AML-193 (cell line): ENCODE measurements at regions not wholly inside any gene's neighbourhood (a gene's known extent, or its start where the extent isn't known, plus 50 kb on each side); places are given as distances from the start of the nearest gene placed in this dataset.
"Not testable (repeated sequence)": the region's sequence is repeated elsewhere in the genome, so short reads cannot be mapped to it uniquely, and the experiment has no call there.

Experiments
- DNase-seq, 2 experiments: peaks; one replicate each; lab custom pipeline; 2025; lab: John Stamatoyannopoulos, UW

- DNase-seq = not testable (repeated sequence)
Measured at GRCh38 chr12:116327992-116328391, 50.5 kb upstream of the MED13L start.

DNA sequence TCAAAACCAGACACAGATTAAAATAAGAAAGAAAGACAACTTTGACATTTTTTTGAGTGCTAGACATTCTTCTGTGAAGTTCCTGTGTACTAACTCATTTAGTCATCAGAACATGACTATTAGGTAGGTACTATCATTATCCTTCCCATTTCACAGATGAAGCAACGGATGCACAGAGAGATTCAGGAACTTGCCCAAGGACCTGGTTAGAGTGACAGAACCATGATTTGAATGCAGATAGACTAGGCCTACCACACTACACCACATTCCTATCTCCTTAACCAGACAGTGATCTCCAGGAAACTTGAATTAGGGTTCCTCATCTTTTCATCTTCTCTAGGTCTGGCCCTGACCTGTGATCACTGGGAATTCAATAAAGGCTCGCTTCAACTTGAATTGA, 54.4 kb upstream of the MED13L start:
- no peak for DNase-seq

DNA sequence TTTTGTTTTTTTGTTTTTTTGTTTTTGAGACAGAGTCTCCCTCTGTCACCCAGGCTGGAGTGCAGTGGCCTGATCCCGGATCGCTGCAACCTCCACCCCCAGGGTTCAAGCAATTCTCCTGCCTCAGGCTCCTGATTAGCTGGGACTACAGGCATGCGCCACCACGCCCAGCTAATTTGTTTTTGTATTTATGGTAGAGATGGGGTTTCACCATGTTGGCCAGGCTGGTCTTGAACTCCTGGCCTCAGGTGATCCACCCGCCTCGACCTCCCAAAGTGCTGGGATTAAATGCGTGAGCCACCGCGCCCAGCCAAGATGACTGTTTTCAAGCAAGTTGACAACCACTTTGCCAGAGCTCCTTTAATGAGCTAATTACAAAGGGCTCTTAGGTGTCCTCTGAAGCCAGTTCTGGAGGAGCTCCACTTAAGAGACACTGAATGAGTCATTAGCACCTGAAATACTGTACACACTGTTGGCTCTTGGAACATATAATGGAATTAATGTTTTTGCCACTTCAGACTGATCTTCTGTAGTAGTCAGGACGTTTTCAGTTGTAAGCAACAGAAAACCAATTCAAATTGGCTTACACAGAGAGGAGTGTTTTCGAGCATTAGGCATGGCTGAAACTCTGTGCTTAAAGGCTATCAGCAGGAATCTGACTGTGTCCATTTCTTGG, 55.4 kb upstream of the MED13L start:
- no peak for DNase-seq

DNA sequence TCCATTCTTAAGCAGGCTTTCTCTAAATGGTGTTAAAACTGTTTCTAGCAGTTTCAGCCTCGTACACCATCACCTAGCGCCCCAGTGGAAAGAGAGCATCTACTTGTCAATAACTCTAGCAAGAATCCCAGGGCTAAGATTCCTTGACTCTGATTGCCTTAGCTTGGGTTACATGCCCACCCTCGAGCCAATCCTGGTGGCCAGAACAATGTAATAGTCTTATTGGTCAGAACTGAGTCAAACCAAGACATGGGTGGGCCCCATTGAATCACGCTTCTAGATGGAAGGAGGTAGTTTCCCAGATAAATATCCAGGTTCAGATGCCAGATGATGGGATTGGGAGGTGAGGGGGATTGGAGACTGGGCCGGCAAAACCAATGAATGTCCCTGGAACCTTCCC, 55.9 kb upstream of the MED13L start:
- DNase-seq = no peak

DNA sequence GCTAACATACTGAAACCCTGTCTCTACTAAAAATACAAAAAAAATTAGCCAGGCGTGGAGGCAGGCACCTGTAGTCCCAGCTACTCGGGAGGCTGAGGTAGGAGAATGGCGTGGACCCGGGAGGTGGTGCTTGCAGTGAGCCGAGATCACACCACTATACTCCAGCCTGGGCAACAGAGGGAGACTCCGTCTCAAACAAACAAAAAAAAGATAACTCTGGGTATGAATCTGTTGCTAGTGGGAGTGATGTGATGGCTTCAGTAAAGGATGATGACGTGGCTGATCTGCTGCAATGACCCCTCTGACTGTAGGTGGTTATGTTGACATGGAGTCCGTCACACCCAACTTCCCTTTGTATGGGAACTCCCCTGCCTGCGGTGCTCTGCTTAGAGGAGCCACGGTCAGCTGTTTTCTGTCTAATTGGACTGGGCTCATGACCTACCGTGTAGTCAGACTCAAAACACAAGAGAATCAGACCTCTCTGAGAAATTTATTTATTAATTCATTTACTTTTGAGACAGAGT, 59.1 kb upstream of the MED13L start:
- DNase-seq = no peak

DNA sequence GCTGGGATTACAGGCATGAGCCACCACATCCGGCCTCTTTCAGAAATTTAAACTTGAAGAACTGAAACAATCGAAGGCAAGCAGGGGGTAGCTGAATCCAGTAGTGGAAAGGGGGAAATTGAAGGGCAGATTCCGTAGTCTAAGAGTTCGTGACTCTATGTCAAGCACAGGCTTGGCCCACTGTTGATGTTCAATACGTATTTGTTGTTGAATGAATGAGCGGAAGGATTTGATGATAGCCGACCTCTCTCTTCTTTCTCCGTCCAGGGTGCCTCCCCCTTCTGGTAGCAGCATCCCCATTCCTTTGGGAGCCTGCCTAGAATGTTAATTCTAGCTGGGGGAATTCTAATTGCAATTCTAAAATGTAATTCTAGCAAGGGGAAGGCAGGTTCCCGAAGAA, 59.8 kb upstream of the MED13L start:
- DNase-seq = no peak

DNA sequence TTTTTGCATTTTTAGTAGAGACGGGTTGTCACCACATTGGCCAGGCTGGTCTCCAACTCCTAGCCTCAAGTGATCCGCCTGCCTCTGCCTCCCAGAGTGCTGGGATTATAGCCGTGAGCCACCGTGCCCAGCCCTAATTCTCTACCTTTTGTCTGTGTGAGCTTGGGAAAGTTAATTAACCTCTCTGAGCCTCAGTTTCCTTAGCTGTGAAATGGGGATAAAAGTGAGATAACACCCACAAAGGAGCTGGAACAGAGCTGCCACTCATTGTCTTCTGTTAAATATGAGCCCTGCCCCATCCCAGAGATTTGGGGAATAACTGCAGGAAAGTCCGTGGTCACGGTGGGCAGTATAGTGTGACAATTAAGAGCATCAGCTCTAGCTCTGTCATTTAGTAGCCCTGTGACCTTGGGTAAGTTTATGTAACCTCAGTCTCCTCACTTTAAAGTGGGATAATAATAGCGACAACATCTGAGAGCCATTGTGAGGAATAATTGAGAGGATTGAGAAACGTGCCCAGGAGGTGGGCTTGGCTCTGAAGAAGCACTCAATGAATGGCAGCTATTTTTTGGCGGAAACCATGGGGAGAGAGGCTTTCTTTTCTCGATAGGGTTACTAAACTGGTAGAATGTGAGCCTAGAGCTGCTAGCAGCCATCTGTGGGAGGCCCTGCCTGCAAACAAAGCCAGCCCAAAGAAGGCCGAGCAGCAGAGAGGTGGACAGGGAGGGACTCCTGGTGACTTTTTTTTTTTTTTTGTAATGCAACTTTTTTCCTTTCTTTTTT, 60.8 kb upstream of the MED13L start:
- no peak for DNase-seq

DNA sequence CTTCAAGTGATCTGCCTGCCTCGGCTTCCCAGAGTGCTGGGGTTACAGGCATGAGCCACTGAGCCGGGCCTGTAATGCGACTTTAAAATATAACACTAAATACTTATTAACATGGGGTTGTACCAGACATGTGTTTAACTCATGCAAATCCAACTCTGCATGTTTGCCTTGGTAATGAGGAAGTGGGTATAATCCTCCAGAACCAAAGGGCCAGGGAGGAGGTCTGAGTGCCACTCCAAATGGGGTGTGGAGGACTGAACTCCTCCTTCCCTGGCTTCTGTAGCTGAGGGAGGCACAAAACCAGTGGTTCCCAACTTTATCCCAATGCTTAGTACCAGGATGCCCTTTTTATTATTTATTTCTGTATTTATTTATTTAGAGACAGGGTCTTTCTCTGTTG, 61.6 kb upstream of the MED13L start:
- DNase-seq = no peak

DNA sequence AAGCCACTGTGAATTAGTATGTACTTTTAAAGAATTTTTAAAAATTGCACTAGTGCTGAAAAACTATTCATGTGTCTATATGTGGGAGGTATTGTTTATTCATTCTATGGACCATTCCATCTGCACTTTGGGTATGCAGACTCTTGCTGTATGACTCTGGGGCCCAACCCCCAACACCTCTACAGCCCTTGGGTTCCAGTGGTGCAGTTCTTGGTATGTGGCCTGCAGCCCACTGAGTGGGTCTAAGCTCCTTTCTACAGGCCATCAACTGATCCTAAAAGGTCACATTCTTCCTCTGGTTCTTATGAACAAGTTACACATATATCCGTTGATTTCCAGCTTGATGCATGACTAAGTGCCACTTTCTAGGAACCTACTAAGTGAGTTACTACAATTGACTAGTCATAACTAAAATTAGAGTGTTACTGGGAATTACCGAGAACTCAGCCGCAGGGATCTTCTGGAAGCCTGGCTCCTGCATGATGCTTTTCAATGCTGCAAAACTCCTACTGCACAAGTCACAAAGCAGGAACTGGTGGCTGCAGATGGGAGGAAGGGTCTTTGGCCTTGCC, 62.4 kb upstream of the MED13L start:
- DNase-seq = no peak

DNA sequence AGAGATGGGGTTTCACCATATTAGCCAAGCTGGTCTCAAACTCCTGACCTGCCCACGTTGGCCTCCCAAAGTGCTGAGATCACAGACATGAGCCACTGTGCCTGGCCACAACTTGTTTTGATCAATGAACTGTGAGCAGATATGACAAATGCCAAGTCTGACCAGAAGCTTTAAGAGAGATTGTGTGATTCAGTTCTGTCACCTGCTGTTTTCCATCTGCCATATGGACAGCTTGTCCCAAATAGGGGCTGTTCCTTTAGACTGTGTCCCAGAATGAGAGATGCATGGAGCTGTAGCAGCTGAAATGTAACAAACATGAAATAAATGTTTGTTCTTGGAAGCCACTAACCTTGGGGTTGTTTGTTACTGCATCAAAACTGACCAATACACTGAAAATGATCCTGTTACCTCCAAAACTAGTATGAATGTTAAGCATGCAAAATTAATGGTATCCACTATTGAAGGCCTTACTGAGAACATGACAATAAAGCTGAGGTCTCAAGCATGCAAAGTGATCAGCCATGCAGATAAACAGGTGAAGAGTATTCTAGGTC, 65.9 kb upstream of the MED13L start:
- no peak for DNase-seq

DNA sequence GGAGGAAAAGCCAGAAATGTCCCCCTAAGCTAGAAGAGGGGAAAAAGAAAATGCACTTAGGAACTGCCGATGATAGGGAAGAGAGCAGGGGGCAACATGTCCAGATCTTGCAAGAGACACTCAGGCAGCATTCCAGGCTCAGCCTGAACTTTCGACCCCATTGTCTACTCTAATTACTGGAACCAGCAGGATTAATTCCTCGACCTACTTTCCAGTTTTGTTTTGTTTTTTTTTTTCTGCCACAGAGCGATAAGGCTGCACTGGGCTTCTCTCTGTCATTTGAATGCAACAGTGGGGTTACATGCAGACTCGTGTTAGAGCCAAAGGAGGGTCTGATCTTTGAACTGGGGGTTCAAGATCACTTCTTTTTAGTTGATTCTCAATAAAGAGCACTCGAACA, 68.7 kb upstream of the MED13L start:
- no peak for DNase-seq

DNA sequence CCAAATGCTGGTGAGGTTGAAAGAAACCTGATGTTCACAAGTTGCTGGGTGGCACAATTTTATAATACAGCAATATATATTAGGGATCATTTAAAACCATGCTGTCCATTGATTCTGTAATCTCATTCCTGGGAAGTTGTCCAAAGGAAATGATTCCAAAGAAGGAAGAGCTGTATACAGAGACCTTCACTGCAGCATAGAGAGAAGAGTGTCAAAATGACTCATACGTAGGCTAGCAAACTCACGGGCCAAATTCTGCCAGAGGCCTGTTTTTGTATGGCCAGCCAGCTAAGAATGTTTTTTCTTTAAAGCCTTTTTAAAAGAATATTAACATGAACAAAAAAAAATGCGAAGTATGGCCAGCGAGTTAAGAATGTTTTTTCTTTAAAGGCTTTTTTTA, 69.2 kb upstream of the MED13L start:
- DNase-seq = no peak

- no peak for DNase-seq
Measured at GRCh38 chr12:116347265-116347664, 69.8 kb upstream of the MED13L start.

DNA sequence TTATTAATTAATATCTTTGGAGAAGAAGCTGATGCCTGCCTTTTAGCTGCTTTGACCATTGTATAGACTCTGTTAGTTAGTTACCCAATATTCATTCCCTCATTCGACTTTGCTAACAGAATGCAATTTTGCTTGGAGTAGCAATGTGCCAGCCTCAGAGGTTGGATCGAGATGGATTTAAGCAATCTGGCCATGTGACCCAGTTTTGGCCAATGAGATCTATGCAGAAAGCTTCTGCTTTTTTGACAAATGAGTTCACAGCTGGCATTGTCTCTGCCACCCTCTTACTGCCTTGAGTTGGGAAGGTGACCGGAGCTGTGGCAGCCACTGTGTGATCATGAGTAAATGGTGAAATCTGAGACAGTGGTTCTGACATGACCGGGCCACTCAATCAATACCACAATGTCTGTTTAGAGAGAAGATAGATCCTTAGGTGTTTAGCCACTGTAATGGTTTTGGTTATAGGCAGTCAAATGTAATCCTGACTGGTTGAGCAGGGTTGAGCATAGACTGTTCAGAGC, 74.9 kb upstream of the MED13L start:
- no peak for DNase-seq

- DNase-seq = no peak
Measured at GRCh38 chr12:116353958-116354357, 76.5 kb upstream of the MED13L start.

DNA sequence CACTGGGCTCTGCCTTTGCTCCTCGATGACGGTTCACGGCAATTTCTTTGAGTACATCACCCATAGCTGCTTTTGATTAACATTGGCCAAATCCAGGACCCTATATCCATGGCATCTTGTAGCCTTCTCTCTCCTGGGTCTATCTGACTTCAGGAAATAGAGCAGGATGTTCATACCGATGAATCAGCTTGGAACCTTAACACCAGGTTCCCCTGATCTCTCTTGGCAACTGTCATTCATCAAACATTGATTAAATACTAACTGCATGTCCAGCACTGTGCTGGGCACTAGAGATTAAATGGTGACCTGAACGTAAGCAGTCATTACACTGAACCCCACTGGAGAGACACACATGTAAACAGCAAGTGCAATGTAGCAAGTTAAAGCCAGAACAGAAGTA, 77.0 kb upstream of the MED13L start:
- DNase-seq = no peak

- no peak for DNase-seq
Measured at GRCh38 chr12:116354950-116355783, 77.7 kb upstream of the MED13L start.

GRCh38 chr12:116358536-116358892, 81.0 kb upstream of the MED13L start:
- DNase-seq = no peak

DNA sequence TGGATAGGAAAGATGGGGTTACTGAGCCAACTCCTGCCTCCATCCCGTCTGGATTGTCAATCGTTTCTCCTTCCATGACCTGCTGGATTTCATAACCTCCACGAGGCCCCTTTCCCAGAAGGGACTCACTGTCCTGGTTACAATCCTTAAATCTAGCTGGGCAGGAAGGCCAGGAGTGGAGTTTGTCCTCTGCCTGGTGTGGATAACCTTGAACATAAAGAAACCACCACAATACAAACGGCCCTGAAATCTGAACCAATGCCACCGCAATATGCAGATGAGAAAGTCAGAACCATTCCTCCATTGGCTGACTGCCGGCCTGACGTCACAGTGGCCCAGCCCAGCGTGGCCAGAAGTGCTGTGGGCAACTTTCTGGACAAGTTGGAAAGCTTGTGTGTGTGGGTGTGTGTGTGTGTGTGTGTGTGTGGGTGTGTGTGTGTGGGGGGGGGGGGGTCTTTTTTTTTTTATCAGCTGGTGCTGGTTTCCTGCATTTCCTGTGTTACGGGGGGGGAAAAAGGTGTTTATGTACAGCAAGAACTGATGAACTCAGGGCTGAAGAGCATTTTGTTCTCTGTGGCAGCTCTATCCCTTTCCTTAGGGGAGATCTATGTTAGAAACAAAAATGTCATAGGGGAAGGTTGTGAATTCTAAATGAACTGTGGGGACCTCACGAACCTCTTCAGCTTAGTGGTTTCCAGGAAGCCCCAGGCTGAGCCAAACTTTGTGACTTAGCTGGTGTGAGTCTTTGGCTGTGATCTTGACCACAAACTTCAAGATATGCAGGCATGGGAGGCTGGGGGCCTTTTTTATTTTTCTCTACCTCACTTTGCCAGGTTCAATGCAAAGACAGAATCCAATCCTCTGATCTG, 81.6 kb upstream of the MED13L start:
- DNase-seq = peak; percentile 15 to 28

GRCh38 chr12:116360579-116361413, 83.3 kb upstream of the MED13L start:
- DNase-seq = no peak
